ENCODE measurements at regions not wholly inside any gene's neighbourhood (a gene's known extent, or its start where the extent isn't known, plus 50 kb on each side); places are given as distances from the start of the nearest gene placed in this dataset.
"Not testable (repeated sequence)": the region's sequence is repeated elsewhere in the genome, so short reads cannot be mapped to it uniquely, and the experiment has no call there.

DNA sequence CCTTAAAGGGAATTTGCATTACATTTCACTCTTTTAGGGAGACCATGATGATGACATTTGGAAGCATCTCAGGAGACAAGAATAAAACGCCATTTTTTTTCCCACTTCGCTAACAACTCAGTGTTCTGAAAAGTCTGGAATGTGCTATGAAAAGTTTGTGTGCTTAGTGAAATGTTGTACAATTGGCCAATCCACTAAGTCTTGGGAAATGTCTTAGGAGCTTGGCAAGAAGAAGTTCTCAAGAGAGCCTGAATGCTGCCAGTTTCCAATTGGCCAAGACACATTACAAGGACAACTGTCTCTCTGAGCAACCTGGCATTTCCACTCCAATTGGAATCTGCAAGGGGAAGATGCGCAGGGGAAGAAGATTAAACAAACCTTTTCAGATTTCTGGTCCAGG, 401.8 kb downstream of the RWDD3 start:
- Histone ChIP-seq H3K36me3 (ENCODE audit: insufficient read depth, low read length) (no peaks in the 10 kb centered on the region), H3K27me3 (ENCODE audit: low read length) (0 out of 2 replicates have a peak, but pooled peaks cover 2% of the 10 kb centered on the region), H2AFZ (ENCODE audit: low read length) (no peak overlapping the region), H3K9me3 (ENCODE audit: low read length) (no peaks in the 10 kb centered on the region), H3K79me2 (ENCODE audit: low read length) (no peaks in the 10 kb centered on the region), H3K4me2 (ENCODE audit: low read depth, low read length, poor library complexity, severe bottlenecking) (no peak overlapping the region), H3K9ac (ENCODE audit: low read length) (no peak overlapping the region), H3K9me2 (replicated peaks; ENCODE audit: insufficient read depth, low read length) (no peaks in the 10 kb centered on the region), H3K27ac (ENCODE audit: low read length) (no peak overlapping the region), H3K4me3 (ENCODE audit: low read length) (no peak overlapping the region), H3K4me1 (ENCODE audit: low read length) (no peaks in the 10 kb centered on the region), H4K20me1 (ENCODE audit: insufficient read depth, low read depth, low read length) (no peaks in the 10 kb centered on the region)
- no peak for DNase-seq

GRCh38 chr1:95636897-95637296, 402.9 kb downstream of the RWDD3 start:
- Histone ChIP-seq H3K27ac (ENCODE audit: low read length) (no peak overlapping the region), H3K4me3 (ENCODE audit: low read length) (no peak overlapping the region), H3K4me1 (ENCODE audit: low read length) (no peaks in the 10 kb centered on the region), H3K36me3 (ENCODE audit: insufficient read depth, low read length) (no peaks in the 10 kb centered on the region), H3K9me3 (ENCODE audit: low read length) (no peaks in the 10 kb centered on the region), H3K27me3 (ENCODE audit: low read length) (0 out of 2 replicates have a peak, but pooled peaks cover 3% of the 10 kb centered on the region), H4K20me1 (ENCODE audit: insufficient read depth, low read depth, low read length) (no peaks in the 10 kb centered on the region), H3K4me2 (ENCODE audit: low read depth, low read length, poor library complexity, severe bottlenecking) (no peak overlapping the region), H2AFZ (ENCODE audit: low read length) (no peak overlapping the region), H3K9me2 (replicated peaks; ENCODE audit: insufficient read depth, low read length) (no peaks in the 10 kb centered on the region), H3K9ac (ENCODE audit: low read length) (no peak overlapping the region), H3K79me2 (ENCODE audit: low read length) (no peaks in the 10 kb centered on the region)
- no peak for DNase-seq

DNA sequence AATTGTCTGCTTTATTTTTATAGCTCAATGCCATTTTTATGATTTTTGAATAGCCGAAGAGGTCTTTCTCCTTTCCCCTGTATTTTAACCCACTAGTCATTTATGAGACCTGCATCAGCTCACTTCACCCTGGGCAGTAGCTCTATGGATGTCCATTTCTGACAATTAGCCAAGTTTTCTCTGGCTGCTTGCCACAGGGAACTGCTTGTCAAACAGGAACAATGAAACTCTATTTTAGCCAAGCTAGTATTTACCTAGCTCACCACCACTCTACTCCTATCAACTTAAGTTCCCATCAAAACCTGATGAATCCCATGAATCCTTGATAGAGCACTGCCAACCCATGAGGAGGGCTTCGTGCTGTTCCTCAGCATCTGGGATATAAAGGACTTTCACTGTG, 406.7 kb downstream of the RWDD3 start:
- Histone ChIP-seq H3K9me2 (replicated peaks; ENCODE audit: insufficient read depth, low read length) (no peaks in the 10 kb centered on the region), H3K79me2 (ENCODE audit: low read length) (no peaks in the 10 kb centered on the region), H3K4me3 (ENCODE audit: low read length) (no peak overlapping the region), H3K9me3 (ENCODE audit: low read length) (no peaks in the 10 kb centered on the region), H4K20me1 (ENCODE audit: insufficient read depth, low read depth, low read length) (no peaks in the 10 kb centered on the region), H3K4me2 (ENCODE audit: low read depth, low read length, poor library complexity, severe bottlenecking) (no peak overlapping the region), H2AFZ (ENCODE audit: low read length) (no peak overlapping the region), H3K27ac (ENCODE audit: low read length) (no peak overlapping the region), H3K9ac (ENCODE audit: low read length) (no peak overlapping the region), H3K36me3 (ENCODE audit: insufficient read depth, low read length) (no peaks in the 10 kb centered on the region), H3K4me1 (ENCODE audit: low read length) (no peaks in the 10 kb centered on the region), H3K27me3 (ENCODE audit: low read length) (0 out of 2 replicates have a peak, but pooled peaks cover 3% of the 10 kb centered on the region)
- DNase-seq, result no peak

GRCh38 chr1:95641386-95641785, 407.4 kb downstream of the RWDD3 start:
- Histone ChIP-seq H3K79me2 (ENCODE audit: low read length) (no peaks in the 10 kb centered on the region), H3K27me3 (ENCODE audit: low read length) (0 out of 2 replicates have a peak, but pooled peaks cover 3% of the 10 kb centered on the region), H3K4me2 (ENCODE audit: low read depth, low read length, poor library complexity, severe bottlenecking) (no peak overlapping the region), H2AFZ (ENCODE audit: low read length) (no peak overlapping the region), H3K36me3 (ENCODE audit: insufficient read depth, low read length) (no peaks in the 10 kb centered on the region), H3K9me3 (ENCODE audit: low read length) (no peaks in the 10 kb centered on the region), H3K27ac (ENCODE audit: low read length) (no peak overlapping the region), H3K9ac (ENCODE audit: low read length) (no peak overlapping the region), H3K4me3 (ENCODE audit: low read length) (no peak overlapping the region), H4K20me1 (ENCODE audit: insufficient read depth, low read depth, low read length) (no peaks in the 10 kb centered on the region), H3K9me2 (replicated peaks; ENCODE audit: insufficient read depth, low read length) (no peaks in the 10 kb centered on the region), H3K4me1 (ENCODE audit: low read length) (no peaks in the 10 kb centered on the region)
- no peak for DNase-seq

DNA sequence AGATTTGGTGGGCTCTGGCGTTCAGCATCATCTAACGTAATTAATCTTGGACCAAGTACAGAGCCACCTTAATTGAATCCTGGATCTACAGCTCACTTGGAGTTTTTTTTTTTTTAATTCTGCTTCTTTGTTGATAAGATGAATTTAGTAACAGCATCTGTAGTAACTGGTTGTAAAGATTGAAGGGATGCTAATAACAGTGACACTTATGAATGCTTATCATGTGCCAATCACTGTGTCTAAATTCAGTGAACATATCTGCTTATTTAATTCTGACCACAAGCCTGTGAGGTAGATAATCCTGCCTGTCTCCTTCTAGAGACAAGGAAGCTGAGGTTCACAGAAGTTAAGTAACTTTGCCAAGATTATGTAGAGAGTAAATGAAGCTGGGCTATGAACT, 408.0 kb downstream of the RWDD3 start:
- H3K79me2 ChIP-seq (ENCODE audit: low read length), result no peaks in the 10 kb centered on the region
- no peak overlapping the region for H2AFZ ChIP-seq (ENCODE audit: low read length)
- no peaks in the 10 kb centered on the region for H3K36me3 ChIP-seq (ENCODE audit: insufficient read depth, low read length)
- no peak for DNase-seq
- 0 out of 2 replicates have a peak, but pooled peaks cover 3% of the 10 kb centered on the region for H3K27me3 ChIP-seq (ENCODE audit: low read length)
- no peak overlapping the region for H3K4me2 ChIP-seq (ENCODE audit: low read depth, low read length, poor library complexity, severe bottlenecking)
- H3K9ac ChIP-seq (ENCODE audit: low read length), result no peak overlapping the region
- no peaks in the 10 kb centered on the region for H3K9me2 ChIP-seq (replicated peaks; ENCODE audit: insufficient read depth, low read length)
- H3K4me1 ChIP-seq (ENCODE audit: low read length), result no peaks in the 10 kb centered on the region
- no peak overlapping the region for H3K4me3 ChIP-seq (ENCODE audit: low read length)
- no peak overlapping the region for H3K27ac ChIP-seq (ENCODE audit: low read length)
- H3K9me3 ChIP-seq (ENCODE audit: low read length), result no peaks in the 10 kb centered on the region
- no peaks in the 10 kb centered on the region for H4K20me1 ChIP-seq (ENCODE audit: insufficient read depth, low read depth, low read length)

DNA sequence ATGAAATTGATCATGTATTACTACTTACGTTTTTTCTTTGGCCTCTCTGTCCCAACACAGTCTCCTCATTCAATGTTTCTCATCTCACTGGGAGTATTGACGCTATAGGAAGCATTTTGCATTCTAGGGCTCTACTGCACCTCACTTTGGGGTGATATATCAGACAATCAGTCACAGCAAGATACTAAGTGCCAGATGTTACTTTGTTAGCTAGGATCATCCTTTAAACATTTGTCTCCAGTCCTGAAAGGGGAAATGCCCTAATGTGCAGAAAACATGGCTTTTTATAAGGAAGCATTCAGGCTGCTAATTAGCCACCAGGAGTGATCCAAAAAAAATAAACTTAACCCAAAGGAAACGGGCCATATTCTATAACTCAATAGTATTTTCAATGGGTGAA, 409.1 kb downstream of the RWDD3 start:
- H3K9ac ChIP-seq (ENCODE audit: low read length), result no peak overlapping the region

GRCh38 chr1:95645126-95645525, 411.1 kb downstream of the RWDD3 start:
- not testable (repeated sequence) for H3K9me3 ChIP-seq (ENCODE audit: low read length); H3K4me2 ChIP-seq (ENCODE audit: low read depth, low read length, poor library complexity, severe bottlenecking); H3K27me3 ChIP-seq (ENCODE audit: low read length); H3K27ac ChIP-seq (ENCODE audit: low read length); H3K36me3 ChIP-seq (ENCODE audit: insufficient read depth, low read length); H2AFZ ChIP-seq (ENCODE audit: low read length); H3K9me2 ChIP-seq (replicated peaks; ENCODE audit: insufficient read depth, low read length); H3K9ac ChIP-seq (ENCODE audit: low read length); DNase-seq; H3K4me1 ChIP-seq (ENCODE audit: low read length); H4K20me1 ChIP-seq (ENCODE audit: insufficient read depth, low read depth, low read length); H3K4me3 ChIP-seq (ENCODE audit: low read length); H3K79me2 ChIP-seq (ENCODE audit: low read length)

More for the DNA sequence above, 409.1 kb downstream of the RWDD3 start:
- Histone ChIP-seq H3K4me2 (ENCODE audit: low read depth, low read length, poor library complexity, severe bottlenecking) (no peak overlapping the region), H3K9me2 (replicated peaks; ENCODE audit: insufficient read depth, low read length) (no peaks in the 10 kb centered on the region), H3K4me3 (ENCODE audit: low read length) (no peak overlapping the region), H3K27ac (ENCODE audit: low read length) (no peak overlapping the region), H2AFZ (ENCODE audit: low read length) (no peak overlapping the region), H4K20me1 (ENCODE audit: insufficient read depth, low read depth, low read length) (no peaks in the 10 kb centered on the region), H3K4me1 (ENCODE audit: low read length) (no peaks in the 10 kb centered on the region), H3K36me3 (ENCODE audit: insufficient read depth, low read length) (no peaks in the 10 kb centered on the region), H3K79me2 (ENCODE audit: low read length) (no peaks in the 10 kb centered on the region), H3K27me3 (ENCODE audit: low read length) (0 out of 2 replicates have a peak, but pooled peaks cover 3% of the 10 kb centered on the region), H3K9me3 (ENCODE audit: low read length) (no peaks in the 10 kb centered on the region)
- no peak for DNase-seq

GRCh38 chr1:95650631-95651030, 416.6 kb downstream of the RWDD3 start:
- H3K79me2 ChIP-seq (ENCODE audit: low read length), result no peaks in the 10 kb centered on the region
- H3K9me3 ChIP-seq (ENCODE audit: low read length), result no peaks in the 10 kb centered on the region; the same call in 1 of the 2 replicates
- peak; percentile 71 for DNase-seq
- H3K9me2 ChIP-seq (replicated peaks; ENCODE audit: insufficient read depth, low read length), result no peaks in the 10 kb centered on the region
- no peak overlapping the region for H3K4me3 ChIP-seq (ENCODE audit: low read length)
- peaks cover 12% of the 10 kb centered on the region for H3K4me1 ChIP-seq (ENCODE audit: low read length)
- no peak overlapping the region for H2AFZ ChIP-seq (ENCODE audit: low read length)
- H3K4me2 ChIP-seq (ENCODE audit: low read depth, low read length, poor library complexity, severe bottlenecking), result peak overlapping the region; percentile 7
- H3K36me3 ChIP-seq (ENCODE audit: insufficient read depth, low read length), result no peaks in the 10 kb centered on the region
- H4K20me1 ChIP-seq (ENCODE audit: insufficient read depth, low read depth, low read length), result no peaks in the 10 kb centered on the region
- H3K27me3 ChIP-seq (ENCODE audit: low read length), result no peaks in the 10 kb centered on the region
- H3K9ac ChIP-seq (ENCODE audit: low read length), result no peak overlapping the region
- no peak overlapping the region for H3K27ac ChIP-seq (ENCODE audit: low read length)
